OCI-LY1 (cell line): ENCODE measurements at regions not wholly inside any gene's neighbourhood (a gene's known extent, or its start where the extent isn't known, plus 50 kb on each side); places are given as distances from the start of the nearest gene placed in this dataset.

Experiments
- H2AFZ ChIP-seq: fragments of 200-600 bp; sonication (generic), shearing (Covaris generic); 2 replicates; pipeline ENCODE4 v1.6.0; 2014; ENCODE audit warnings: antibody characterized with exemption, mild to moderate bottlenecking, low read length
- H3F3A ChIP-seq: fragments of 200-600 bp; sonication (generic), shearing (Covaris generic); 2 replicates; pipeline ENCODE4 v1.6.0; 2014; ENCODE audit warnings: mild to moderate bottlenecking, antibody characterized with exemption, low read length, moderate library complexity; ENCODE audit not compliant: insufficient read depth
- H3K27ac ChIP-seq: fragments of 200-600 bp; sonication (generic); 2 replicates; pipeline ENCODE4 v1.5.1; 2014; ENCODE audit warnings: low read length, mixed run types, mild to moderate bottlenecking, low read depth; ENCODE audit not compliant: poor library complexity, severe bottlenecking
- H3K27me3 ChIP-seq: fragments of 200-600 bp; sonication (generic); 2 replicates; pipeline ENCODE4 v1.6.0; 2014; ENCODE audit warnings: antibody characterized with exemption, mild to moderate bottlenecking, low read length, moderate library complexity; ENCODE audit not compliant: insufficient read depth
- H3K36me3 ChIP-seq: fragments of 200-600 bp; sonication (generic); 2 replicates; pipeline ENCODE4 v1.6.1; 2014; ENCODE audit warnings: mild to moderate bottlenecking, antibody characterized with exemption, low read length, moderate library complexity, mixed read lengths; ENCODE audit not compliant: insufficient read depth
- H3K4me1 ChIP-seq: fragments of 200-600 bp; sonication (generic); 2 replicates; pipeline ENCODE4 v1.5.1; 2014; ENCODE audit warnings: mild to moderate bottlenecking, low read length, moderate library complexity; ENCODE audit not compliant: insufficient read depth, severe bottlenecking
- H3K4me2 ChIP-seq: fragments of 200-600 bp; sonication (generic), shearing (Covaris generic); 2 replicates; pipeline ENCODE4 v1.6.1; 2014; ENCODE audit warnings: low read length
- H3K4me3 ChIP-seq: fragments of 200-600 bp; sonication (generic); 2 replicates; pipeline ENCODE4 v1.5.1; 2014; ENCODE audit warnings: low read length, low read depth, mild to moderate bottlenecking, mixed read lengths; ENCODE audit not compliant: poor library complexity, severe bottlenecking
- H3K79me2 ChIP-seq: fragments of 200-600 bp; shearing (Covaris generic); 2 replicates; pipeline ENCODE4 v1.6.1; 2016; ENCODE audit warnings: mixed run types, low read length, mixed read lengths; ENCODE audit not compliant: insufficient read depth
- H3K9ac ChIP-seq: fragments of 200-600 bp; sonication (generic), shearing (Covaris generic); 2 replicates; pipeline ENCODE4 v1.6.1; 2014; ENCODE audit warnings: mild to moderate bottlenecking, low read length, mixed read lengths
- H3K9me2 ChIP-seq: fragments of 200-600 bp; sonication (generic), shearing (Covaris generic); 2 replicates; pipeline ENCODE4 v1.6.1; 2014; ENCODE audit warnings: low read depth, mild to moderate bottlenecking, low read length, mixed read lengths
- H3K9me3 ChIP-seq: fragments of 200-600 bp; shearing (Covaris generic); 2 replicates; pipeline ENCODE4 v1.6.1; 2014; ENCODE audit warnings: low read length, mixed read lengths
- H4K20me1 ChIP-seq: fragments of 200-600 bp; sonication (generic), shearing (Covaris generic); 2 replicates; pipeline ENCODE4 v1.6.0; 2016; ENCODE audit warnings: mild to moderate bottlenecking, low read length; ENCODE audit not compliant: insufficient read depth
- EZH2 ChIP-seq: fragments of 200-600 bp; sonication (generic), shearing (Covaris generic); IDR thresholded peaks from 2 replicates; pipeline ENCODE4 v1.8.0; 2017; ENCODE audit warnings: borderline replicate concordance, mixed run types, mild to moderate bottlenecking, antibody characterized with exemption, low read length, moderate library complexity, mixed read lengths
- TF ChIP-seq, protein P1 (sequence below): fragments of 200-600 bp; sonication (generic), shearing (Covaris generic); IDR thresholded peaks from 2 replicates; pipeline ENCODE4 v1.5.1; 2017; ENCODE audit warnings: mild to moderate bottlenecking, antibody characterized with exemption, low read length, moderate library complexity, mixed read lengths

DNA sequence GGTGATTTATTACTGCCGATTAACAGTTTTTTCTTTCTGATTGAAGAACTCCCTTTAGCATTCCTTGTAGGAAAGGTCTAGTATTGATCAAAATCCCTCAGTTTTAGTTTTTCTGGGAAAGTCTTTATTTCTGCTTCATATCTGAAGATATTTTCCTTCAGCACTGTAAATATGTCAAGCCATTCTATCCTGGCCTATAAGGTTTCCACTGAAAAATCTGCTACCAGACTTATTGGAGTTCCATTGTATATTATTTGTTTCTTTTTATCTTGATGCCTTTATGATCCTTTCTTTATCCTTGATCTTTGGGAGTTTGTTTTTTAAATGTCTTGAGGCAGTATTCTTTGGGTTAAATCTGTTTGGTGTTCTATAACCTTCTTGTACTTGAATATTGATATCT is 55.0 kb upstream of the TMTC1 start:
- no peak overlapping the region for H3K27ac ChIP-seq
- H3K9me2 ChIP-seq = no peaks in the 10 kb centered on the region
- H3K79me2 ChIP-seq = no peaks in the 10 kb centered on the region
- no peaks in the 10 kb centered on the region for H3K9me3 ChIP-seq
- H2AFZ ChIP-seq = no peak overlapping the region
- H3K4me3 ChIP-seq = no peak overlapping the region
- H3F3A ChIP-seq = no peaks in the 10 kb centered on the region
- H3K27me3 ChIP-seq = no peaks in the 10 kb centered on the region
- TF ChIP-seq, protein P1, sequence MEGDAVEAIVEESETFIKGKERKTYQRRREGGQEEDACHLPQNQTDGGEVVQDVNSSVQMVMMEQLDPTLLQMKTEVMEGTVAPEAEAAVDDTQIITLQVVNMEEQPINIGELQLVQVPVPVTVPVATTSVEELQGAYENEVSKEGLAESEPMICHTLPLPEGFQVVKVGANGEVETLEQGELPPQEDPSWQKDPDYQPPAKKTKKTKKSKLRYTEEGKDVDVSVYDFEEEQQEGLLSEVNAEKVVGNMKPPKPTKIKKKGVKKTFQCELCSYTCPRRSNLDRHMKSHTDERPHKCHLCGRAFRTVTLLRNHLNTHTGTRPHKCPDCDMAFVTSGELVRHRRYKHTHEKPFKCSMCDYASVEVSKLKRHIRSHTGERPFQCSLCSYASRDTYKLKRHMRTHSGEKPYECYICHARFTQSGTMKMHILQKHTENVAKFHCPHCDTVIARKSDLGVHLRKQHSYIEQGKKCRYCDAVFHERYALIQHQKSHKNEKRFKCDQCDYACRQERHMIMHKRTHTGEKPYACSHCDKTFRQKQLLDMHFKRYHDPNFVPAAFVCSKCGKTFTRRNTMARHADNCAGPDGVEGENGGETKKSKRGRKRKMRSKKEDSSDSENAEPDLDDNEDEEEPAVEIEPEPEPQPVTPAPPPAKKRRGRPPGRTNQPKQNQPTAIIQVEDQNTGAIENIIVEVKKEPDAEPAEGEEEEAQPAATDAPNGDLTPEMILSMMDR = no peak
- TF ChIP-seq EZH2 = no peak
- H4K20me1 ChIP-seq = no peaks in the 10 kb centered on the region
- no peaks in the 10 kb centered on the region for H3K36me3 ChIP-seq
- no peak overlapping the region for H3K4me2 ChIP-seq
- no peak overlapping the region for H3K9ac ChIP-seq
- no peaks in the 10 kb centered on the region for H3K4me1 ChIP-seq
